Upper lobe of right lung (tissue), 1 donor: ENCODE measurements at regions not wholly inside any gene's neighbourhood (a gene's known extent, or its start where the extent isn't known, plus 50 kb on each side); places are given as distances from the start of the nearest gene placed in this dataset.
A peak's percentile ranks its signal among the peaks of the same experiment; 100 is the strongest.

Experiments used
- ATAC-seq: fragments of 200-7000 bp; cut with Tn5 transposase; one replicate; pipeline ENCODE4 v1.9.1; 2020; ENCODE audit warnings: mild to moderate bottlenecking, moderate library complexity
- DNase-seq: peaks from one replicate; pipeline ENCODE4 v3.0.0-alpha.2; 2020
- H3K27ac ChIP-seq: fragments of 200-600 bp; one replicate; pipeline ENCODE4 v1.8.0; 2022
- H3K27me3 ChIP-seq: fragments of 200-600 bp; one replicate; pipeline ENCODE4 v1.8.0; 2022; ENCODE audit warnings: mild to moderate bottlenecking
- H3K36me3 ChIP-seq: fragments of 200-600 bp; one replicate; pipeline ENCODE4 v1.8.0; 2022
- H3K4me1 ChIP-seq: fragments of 200-600 bp; one replicate; pipeline ENCODE4 v1.8.0; 2022
- H3K4me3 ChIP-seq: fragments of 200-600 bp; one replicate; pipeline ENCODE4 v1.8.0; 2022; ENCODE audit warnings: mild to moderate bottlenecking
- H3K9me3 ChIP-seq: fragments of 200-600 bp; one replicate; pipeline ENCODE4 v1.8.0; 2022
- intact Hi-C: fragments of 100-400 bp; cut with DNase I; formaldehyde crosslinking; loops from one replicate; pipeline ENCODE4 v1.11.0; 2022
- TF ChIP-seq, protein P1 (sequence below): fragments of 200-600 bp; IDR thresholded peaks from one replicate; pipeline ENCODE4 v1.8.0; 2022; ENCODE audit warnings: antibody characterized with exemption
- donor health status: DM: no; HTN: yes; CAD: no; lungs with severe emphysema.

DNA sequence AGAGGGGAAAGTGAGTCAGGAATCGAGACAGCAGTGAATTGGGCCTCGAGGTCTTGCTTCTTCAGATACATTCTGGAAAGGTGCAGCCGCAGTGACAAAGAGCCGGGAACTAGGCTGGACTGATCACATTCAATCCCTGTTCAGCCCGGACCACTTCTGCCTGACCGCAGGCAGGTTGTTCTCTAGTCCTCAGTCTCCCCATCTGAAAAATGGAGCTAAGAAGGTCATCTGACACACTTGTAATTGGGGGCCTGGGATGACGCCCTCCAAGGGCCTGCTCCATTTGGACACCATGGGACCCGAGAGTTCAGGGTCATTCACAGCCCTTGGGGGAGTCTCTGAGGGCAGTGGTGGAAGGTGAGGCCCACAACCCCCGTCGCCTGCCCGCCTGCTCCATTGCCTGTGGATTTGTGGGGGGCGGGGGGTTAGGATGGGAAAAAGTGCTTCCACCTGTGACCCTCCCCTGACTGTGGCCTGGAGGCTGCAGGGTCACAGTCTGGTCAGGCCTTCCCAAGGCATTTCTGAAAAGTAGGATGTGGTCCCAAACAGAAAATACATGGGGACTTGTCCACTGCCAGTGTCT is 87.9 kb upstream of the CSF3R start:
- intact Hi-C loops = no loop called here
- TF ChIP-seq, protein P1, sequence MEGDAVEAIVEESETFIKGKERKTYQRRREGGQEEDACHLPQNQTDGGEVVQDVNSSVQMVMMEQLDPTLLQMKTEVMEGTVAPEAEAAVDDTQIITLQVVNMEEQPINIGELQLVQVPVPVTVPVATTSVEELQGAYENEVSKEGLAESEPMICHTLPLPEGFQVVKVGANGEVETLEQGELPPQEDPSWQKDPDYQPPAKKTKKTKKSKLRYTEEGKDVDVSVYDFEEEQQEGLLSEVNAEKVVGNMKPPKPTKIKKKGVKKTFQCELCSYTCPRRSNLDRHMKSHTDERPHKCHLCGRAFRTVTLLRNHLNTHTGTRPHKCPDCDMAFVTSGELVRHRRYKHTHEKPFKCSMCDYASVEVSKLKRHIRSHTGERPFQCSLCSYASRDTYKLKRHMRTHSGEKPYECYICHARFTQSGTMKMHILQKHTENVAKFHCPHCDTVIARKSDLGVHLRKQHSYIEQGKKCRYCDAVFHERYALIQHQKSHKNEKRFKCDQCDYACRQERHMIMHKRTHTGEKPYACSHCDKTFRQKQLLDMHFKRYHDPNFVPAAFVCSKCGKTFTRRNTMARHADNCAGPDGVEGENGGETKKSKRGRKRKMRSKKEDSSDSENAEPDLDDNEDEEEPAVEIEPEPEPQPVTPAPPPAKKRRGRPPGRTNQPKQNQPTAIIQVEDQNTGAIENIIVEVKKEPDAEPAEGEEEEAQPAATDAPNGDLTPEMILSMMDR = no peak
- DNase-seq = peak; percentile 27

DNA sequence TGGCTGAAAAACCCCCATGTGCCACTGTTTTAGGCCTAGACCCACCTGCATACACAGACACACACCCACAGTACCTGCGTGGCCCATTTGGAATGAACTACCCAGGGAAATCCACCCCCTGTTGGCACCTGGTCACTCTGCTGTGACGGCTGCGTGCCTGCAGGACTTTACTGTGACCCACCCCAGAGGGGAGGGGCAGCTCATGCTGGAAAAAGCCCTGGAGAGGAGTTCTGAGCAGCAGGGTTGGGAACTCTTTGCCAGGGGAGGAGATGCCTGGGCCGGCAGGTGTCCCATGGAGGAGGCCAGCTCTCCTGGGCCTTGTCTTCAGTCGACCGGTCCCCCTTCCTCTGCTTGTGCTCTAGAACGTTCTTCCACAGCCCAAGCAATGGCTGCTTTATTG is 87.3 kb upstream of the CSF3R start:
- intact Hi-C loops = no loop called here
- peaks cover 30% of the 10 kb centered on the region for H3K27me3 ChIP-seq
- DNase-seq (peak; percentile 58), ATAC-seq (no peak)
- no peak overlapping the region for H3K4me3 ChIP-seq
- no peaks in the 10 kb centered on the region for H3K4me1 ChIP-seq
- H3K27ac ChIP-seq = no peak overlapping the region
- H3K9me3 ChIP-seq = no peaks in the 10 kb centered on the region
- H3K36me3 ChIP-seq = no peaks in the 10 kb centered on the region
- TF ChIP-seq, protein P1 = no peak

More for the DNA sequence above, 87.9 kb upstream of the CSF3R start:
- no peak overlapping the region for H3K4me3 ChIP-seq
- H3K36me3 ChIP-seq = no peaks in the 10 kb centered on the region
- H3K27ac ChIP-seq = no peak overlapping the region
- no peaks in the 10 kb centered on the region for H3K9me3 ChIP-seq
- peaks cover 35% of the 10 kb centered on the region for H3K27me3 ChIP-seq
- H3K4me1 ChIP-seq = no peaks in the 10 kb centered on the region
- ATAC-seq = no peak

DNA sequence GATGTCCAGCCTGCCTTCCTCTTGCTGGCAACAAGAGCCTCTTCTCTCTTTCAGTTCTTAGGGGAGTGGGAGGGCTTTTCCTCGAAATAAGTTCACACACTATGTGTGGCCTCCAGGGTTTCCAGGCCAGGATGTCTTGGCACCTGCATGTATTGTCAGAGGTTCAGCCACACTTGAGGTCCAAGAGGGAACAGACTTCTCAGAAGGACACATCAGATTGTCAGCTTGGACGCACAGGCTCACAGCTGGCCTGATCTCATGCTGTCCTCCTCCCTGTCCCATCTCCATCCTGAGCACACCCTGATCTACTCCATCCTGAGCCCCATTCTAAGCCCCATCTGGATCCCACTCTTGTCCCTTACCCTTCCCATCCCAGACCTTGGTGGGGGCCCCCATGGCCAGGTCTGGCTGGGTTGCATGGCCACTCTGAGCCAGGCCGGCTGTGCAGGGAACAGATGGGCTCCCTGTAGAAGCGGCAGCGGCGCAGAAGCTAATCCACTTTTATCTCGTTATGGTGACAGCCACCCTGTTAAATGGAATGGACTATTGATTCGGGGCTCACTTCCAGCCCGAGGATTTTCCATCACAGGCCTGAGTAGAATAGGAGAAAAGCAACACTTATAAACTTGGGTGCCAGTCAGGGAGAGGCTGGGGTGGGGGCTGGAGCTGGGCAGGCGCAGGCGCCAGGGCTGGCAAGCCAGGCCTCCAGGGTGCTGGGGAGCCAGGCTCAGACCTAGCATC is 85.1 kb upstream of the CSF3R start:
- ATAC-seq (no peak), DNase-seq (peak; percentile 58)
- Histone ChIP-seq H3K4me1 (no peaks in the 10 kb centered on the region), H3K27me3 (peaks cover 8% of the 10 kb centered on the region), H3K36me3 (no peaks in the 10 kb centered on the region), H3K4me3 (no peak overlapping the region), H3K27ac (no peak overlapping the region), H3K9me3 (no peaks in the 10 kb centered on the region)
- intact Hi-C loops = no loop called here
- TF ChIP-seq, protein P1 = no peak

- no peak for ATAC-seq
- Histone ChIP-seq H3K4me3 (no peak overlapping the region), H3K4me1 (no peaks in the 10 kb centered on the region), H3K36me3 (no peaks in the 10 kb centered on the region), H3K27ac (no peak overlapping the region), H3K9me3 (no peaks in the 10 kb centered on the region), H3K27me3 (no peaks in the 10 kb centered on the region)
- peak; percentile 34 for DNase-seq
- TF ChIP-seq, protein P1 = no peak
- intact Hi-C loops = no loop called here
These were observed 83.1 kb upstream of the CSF3R start for GRCh38 chr1:36565576-36566501.

- TF ChIP-seq, protein P1 = no peak
- Histone ChIP-seq H3K27me3 (no peaks in the 10 kb centered on the region), H3K4me3 (no peak overlapping the region), H3K36me3 (no peaks in the 10 kb centered on the region), H3K4me1 (no peaks in the 10 kb centered on the region), H3K9me3 (no peaks in the 10 kb centered on the region), H3K27ac (no peak overlapping the region)
- ATAC-seq (no peak), DNase-seq (no peak)
- intact Hi-C loops = no loop called here
These were observed 79.5 kb upstream of the CSF3R start for GRCh38 chr1:36562181-36562685.
